Lower leg skin (tissue), 4 donors: ENCODE measurements at regions not wholly inside any gene's neighbourhood (a gene's known extent, or its start where the extent isn't known, plus 50 kb on each side); places are given as distances from the start of the nearest gene placed in this dataset.

Experiments used
- DNase-seq, 2 donors: peaks; one replicate each; pipeline ENCODE4 v3.0.0-alpha.2; 2019; ENCODE audit warnings: low spot score in 2 of 2
- H3K4me3 ChIP-seq: fragments of 200-600 bp; sonication (generic); 2 replicates; pipeline ENCODE4 v1.5.1; 2017; ENCODE audit warnings: mild to moderate bottlenecking, low read depth; ENCODE audit not compliant: poor library complexity, severe bottlenecking
- POLR2A ChIP-seq, 2 donors: fragments of 450-650 bp; IDR thresholded peaks; one replicate each; pipeline ENCODE4 v1.6.1; 2016 to 2017; ENCODE audit warnings: antibody characterized with exemption in 2 of 2, mild to moderate bottlenecking in 1 of 2, moderate library complexity in 1 of 2
- WGBS, 2 donors: methylation state at CpG; one replicate each; pipeline ENCODE4 v1.1.5; 2018; 5-methylcytosine and 5-hydroxymethylcytosine counted together
- intact Hi-C: fragments of 100-400 bp; cut with DNase I; formaldehyde crosslinking; loops from one replicate; pipeline ENCODE4 v1.15.0; 2023; ENCODE audit warnings: low total_unique reads
- TF ChIP-seq, protein P1 (sequence below), 3 donors: fragments of 450-650 bp; IDR thresholded peaks; one replicate each; pipeline ENCODE4 v1.5.1; 2016; ENCODE audit warnings: antibody characterized with exemption in 3 of 3, mild to moderate bottlenecking in 3 of 3, moderate library complexity in 2 of 3

DNA sequence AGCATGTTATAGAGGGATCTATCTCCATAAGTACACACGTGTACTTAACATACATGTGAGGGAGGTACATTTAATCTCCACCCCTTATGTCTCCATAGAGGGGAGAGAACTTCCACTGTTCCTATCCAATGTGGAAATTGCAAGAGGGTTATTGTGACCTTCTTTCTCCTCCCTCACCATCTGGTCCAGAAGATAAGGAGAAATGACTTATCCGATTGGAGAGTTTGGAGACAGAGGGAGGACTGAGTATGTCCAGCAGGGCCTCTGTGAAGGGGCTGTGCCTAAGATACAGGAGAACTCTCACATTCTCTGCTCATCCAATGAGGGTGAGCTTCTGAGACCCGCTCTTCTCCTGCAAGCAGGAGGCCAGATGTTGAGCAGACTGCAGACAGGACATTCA is 113.1 kb downstream of the QDPR start:
- no peak overlapping the region for H3K4me3 ChIP-seq
- DNase-seq: no peak
- no peak for TF ChIP-seq POLR2A (IDR thresholded peaks at IDR 0.05)
- TF ChIP-seq, protein P1, sequence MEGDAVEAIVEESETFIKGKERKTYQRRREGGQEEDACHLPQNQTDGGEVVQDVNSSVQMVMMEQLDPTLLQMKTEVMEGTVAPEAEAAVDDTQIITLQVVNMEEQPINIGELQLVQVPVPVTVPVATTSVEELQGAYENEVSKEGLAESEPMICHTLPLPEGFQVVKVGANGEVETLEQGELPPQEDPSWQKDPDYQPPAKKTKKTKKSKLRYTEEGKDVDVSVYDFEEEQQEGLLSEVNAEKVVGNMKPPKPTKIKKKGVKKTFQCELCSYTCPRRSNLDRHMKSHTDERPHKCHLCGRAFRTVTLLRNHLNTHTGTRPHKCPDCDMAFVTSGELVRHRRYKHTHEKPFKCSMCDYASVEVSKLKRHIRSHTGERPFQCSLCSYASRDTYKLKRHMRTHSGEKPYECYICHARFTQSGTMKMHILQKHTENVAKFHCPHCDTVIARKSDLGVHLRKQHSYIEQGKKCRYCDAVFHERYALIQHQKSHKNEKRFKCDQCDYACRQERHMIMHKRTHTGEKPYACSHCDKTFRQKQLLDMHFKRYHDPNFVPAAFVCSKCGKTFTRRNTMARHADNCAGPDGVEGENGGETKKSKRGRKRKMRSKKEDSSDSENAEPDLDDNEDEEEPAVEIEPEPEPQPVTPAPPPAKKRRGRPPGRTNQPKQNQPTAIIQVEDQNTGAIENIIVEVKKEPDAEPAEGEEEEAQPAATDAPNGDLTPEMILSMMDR (IDR thresholded peaks at IDR 0.05): no peak
- 93% methylated on average over 3 of the region's 3 CpGs for WGBS, 2 donors
- intact Hi-C loops: no loop called here

GRCh38 chr4:17398035-17398434 is 113.9 kb downstream of the QDPR start:
- DNase-seq: no peak
- 44 to 51% methylated on average over 2 of the region's 2 CpGs for WGBS, 2 donors
- intact Hi-C loops: no loop called here

DNA sequence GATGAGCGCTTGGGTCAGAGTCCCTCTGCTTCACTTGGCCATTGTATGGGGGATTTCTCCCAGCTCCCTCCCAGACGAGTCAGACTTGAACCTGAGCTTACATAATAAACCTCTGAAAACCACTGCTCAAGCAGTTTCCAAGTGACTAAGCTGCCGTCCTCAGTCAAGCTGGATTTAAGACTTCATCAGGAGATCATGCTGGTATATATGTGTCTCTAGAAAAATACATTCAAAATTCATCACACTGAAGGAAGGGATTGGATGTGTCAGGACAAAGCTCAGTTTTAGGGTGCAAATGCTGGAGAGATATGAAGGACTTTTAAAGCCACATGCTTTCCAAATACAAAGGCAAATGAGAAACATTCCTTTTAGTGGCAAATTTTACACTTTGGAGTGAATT is 114.3 kb downstream of the QDPR start:
- no peak for DNase-seq
- TF ChIP-seq POLR2A (IDR thresholded peaks at IDR 0.05): no peak
- TF ChIP-seq, protein P1 (IDR thresholded peaks at IDR 0.05): no peak
- intact Hi-C loops: no loop called here
- 40 to 45% methylated on average over 3 of the region's 3 CpGs for WGBS, 2 donors
- no peak overlapping the region for H3K4me3 ChIP-seq

More at GRCh38 chr4:17398035-17398434, 113.9 kb downstream of the QDPR start:
- TF ChIP-seq POLR2A (IDR thresholded peaks at IDR 0.05): no peak
- TF ChIP-seq, protein P1 (IDR thresholded peaks at IDR 0.05): no peak
- no peak overlapping the region for H3K4me3 ChIP-seq

GRCh38 chr4:17385403-17385802 is 126.5 kb downstream of the QDPR start:
- intact Hi-C loops: loop anchor here (10.0 kb wide), 1 partner anchor 1409 kb away; no protein-coding TSS in a partner anchor
- no peak overlapping the region for H3K4me3 ChIP-seq
- no peak for DNase-seq
- TF ChIP-seq, protein P1 (IDR thresholded peaks at IDR 0.05): no peak
- TF ChIP-seq POLR2A (IDR thresholded peaks at IDR 0.05): no peak
- WGBS, 2 donors: 35 to 40% methylated on average over 2 of the region's 2 CpGs

DNA sequence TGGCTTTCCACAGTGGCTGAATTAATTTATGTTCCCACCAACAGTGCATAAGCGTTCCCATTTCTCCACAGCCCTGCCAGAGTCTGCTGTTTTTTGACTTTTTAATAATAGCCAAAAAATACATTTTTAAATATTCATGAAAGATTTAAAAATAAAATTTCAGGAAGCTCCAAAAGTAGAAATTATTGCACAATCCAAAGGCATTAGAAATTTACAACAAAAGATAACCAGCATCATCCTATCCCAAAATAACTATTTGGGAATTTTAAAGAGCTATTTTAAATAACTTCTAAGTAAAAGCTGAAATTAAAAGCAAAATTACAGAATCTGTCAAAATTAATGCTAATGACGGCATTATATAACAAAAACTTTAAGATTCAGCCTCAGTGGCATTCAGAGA is 131.5 kb downstream of the QDPR start:
- DNase-seq: no peak
- no peak overlapping the region for H3K4me3 ChIP-seq
- WGBS, 2 donors: 75 to 77% methylated on average over 2 of the region's 2 CpGs
- intact Hi-C loops: loop anchor here (10.0 kb wide), 1 partner anchor 1414 kb away; no protein-coding TSS in a partner anchor
- TF ChIP-seq, protein P1 (IDR thresholded peaks at IDR 0.05): no peak
- no peak for TF ChIP-seq POLR2A (IDR thresholded peaks at IDR 0.05)

GRCh38 chr4:17376205-17376604 is 135.7 kb downstream of the QDPR start:
- no peak overlapping the region for H3K4me3 ChIP-seq
- TF ChIP-seq, protein P1 (IDR thresholded peaks at IDR 0.05): no peak
- TF ChIP-seq POLR2A (IDR thresholded peaks at IDR 0.05): no peak
- DNase-seq: no peak
- WGBS, 2 donors: 14 to 19% methylated on average over 2 of the region's 2 CpGs
- intact Hi-C loops: no loop called here
